Heart left ventricle (tissue), 16 donors: ENCODE measurements at regions not wholly inside any gene's neighbourhood (a gene's known extent, or its start where the extent isn't known, plus 50 kb on each side); places are given as distances from the start of the nearest gene placed in this dataset.

Experiments
- ATAC-seq, 4 donors: fragments of 200-7000 bp; cut with Tn5 transposase; one replicate each; pipeline ENCODE4 v1.9.1; 2020 to 2022; ENCODE audit warnings: moderate library complexity in 4 of 4, mild to moderate bottlenecking in 3 of 4, moderate number of reproducible peaks in 1 of 4
- DNase-seq, 5 donors: peaks; one replicate each; pipeline ENCODE4 v3.0.0-alpha.2; 2020
- H3K27ac ChIP-seq, 12 donors: fragments of 200-600 bp; sonication (generic) in 4 of 12; one replicate each; pipeline versions ENCODE4 v1.5.0 to v1.8.0; 2016 to 2022; ENCODE audit warnings: mild to moderate bottlenecking in 2 of 12
- H3K27me3 ChIP-seq, 9 donors: fragments of 200-600 bp; sonication (generic) in 2 of 9; one replicate each; pipeline versions ENCODE4 v1.5.1 to v1.8.0; 2016 to 2022; ENCODE audit warnings: mild to moderate bottlenecking in 3 of 9
- H3K36me3 ChIP-seq, 9 donors: fragments of 200-600 bp; sonication (generic) in 2 of 9; one replicate each; pipeline versions ENCODE4 v1.5.0 to v1.8.0; 2018 to 2022; ENCODE audit warnings: mild to moderate bottlenecking in 2 of 9
- H3K4me1 ChIP-seq, 12 donors: fragments of 200-600 bp; sonication (generic) in 4 of 12; one replicate each; pipeline versions ENCODE4 v1.5.0 to v1.8.0; 2016 to 2022; ENCODE audit warnings: mild to moderate bottlenecking in 3 of 12
- H3K4me3 ChIP-seq, 12 donors: fragments of 200-600 bp; sonication (generic) in 4 of 12; one replicate each; pipeline versions ENCODE4 v1.5.0 to v1.8.0; 2017 to 2022; ENCODE audit warnings: mild to moderate bottlenecking in 9 of 12, moderate library complexity in 4 of 12
- H3K9me3 ChIP-seq, 12 donors: fragments of 200-600 bp; sonication (generic) in 4 of 12; one replicate each; pipeline versions ENCODE4 v1.5.0 to v1.8.0; 2016 to 2022; ENCODE audit warnings: mild to moderate bottlenecking in 1 of 12
- CTCF ChIP-seq, 12 donors: fragments of 200-600 bp; sonication (generic) in 4 of 12; IDR thresholded peaks; one replicate each; pipeline versions ENCODE4 v1.5.0 to v1.8.0; 2018 to 2022; ENCODE audit warnings: antibody characterized with exemption in 12 of 12, mild to moderate bottlenecking in 5 of 12
- POLR2A ChIP-seq, 2 donors: fragments of 450-650 bp; IDR thresholded peaks; one replicate each; pipeline ENCODE4 v1.6.1; 2017; ENCODE audit warnings: antibody characterized with exemption in 2 of 2, mild to moderate bottlenecking in 2 of 2, moderate library complexity in 2 of 2
- WGBS, 4 donors: extraction: QIAGEN DNeasy Blood & Tissue Kit in 2 of 4; methylation state at CpG; one replicate each; pipeline versions ENCODE4 v1.1.5 to v1.1.7; 2013 to 2018; 5-methylcytosine and 5-hydroxymethylcytosine counted together
- intact Hi-C, 10 donors: fragments of 100-400 bp; cut with DNase I; formaldehyde crosslinking; loops; one replicate each; pipeline versions ENCODE4 v1.11.1 to v1.14.2; 2022
- donor health status: ischemic (EF 13 %, LVEDD 7.1; RV severe dilation, severe dysfunction).
- donor health status: healthy with polysubstance abuse.
- donor health status: DM: no; HTN: yes; CAD: no.
- donor health status: DM: no; HTN: no; CAD: no.
- donor health status: ischemic (EF 25% LVEDD 6.9; RV normal size, moderate dysfunction).
- donor health status: ischemic (EF 25% LVEDD 5.7; RV mildly dilated, moderate dysfunction).
- donor health status: healthy.
- donor health status: DM: yes; HTN: yes; CAD: no.
- donor health status: ischemic (EF 35%, LVEDD 5.7; RV mildly dilated, moderate dysfunction).
- donor health status: nonischemic (EF 11% LVEDD 7.7; RV severe dilation, severe dysfunction).
- donor health status: DM: yes; HTN: yes; CAD: no.
- donor health status: PGD.
- donor health status: ischemic (EF 29% LVEDD 5.4; RV normal size, mild dysfunction).
- donor health status: nonischemic (EF 23%, LVEDD 6.1; RV moderate dilation, normal function).

- H3K9me3 ChIP-seq: peaks cover 0 to 3% (median 0%) of the 10 kb centered on the region in 12 donors
- no peak overlapping the region for H3K27ac ChIP-seq
- DNase-seq (no peak), ATAC-seq (no peak)
- peaks cover 0 to 8% (median 0%) of the 10 kb centered on the region in 9 donors for H3K27me3 ChIP-seq
- intact Hi-C loops: loop anchor here in 4 of 10 donors (10.0 kb wide), 1 partner anchor 489 kb away; no protein-coding TSS in a partner anchor
- H3K36me3 ChIP-seq: no peaks in the 10 kb centered on the region
- H3K4me3 ChIP-seq: no peak overlapping the region
- no peaks in the 10 kb centered on the region for H3K4me1 ChIP-seq
- TF ChIP-seq POLR2A (IDR thresholded peaks at IDR 0.05): no peak
- no peak for TF ChIP-seq CTCF (IDR thresholded peaks at IDR 0.05)
- 37 to 52% (median 41%) methylated on average over 5 of the region's 5 CpGs for WGBS, 4 donors
Measured at GRCh38 chr21:25383545-25383944, 223.7 kb downstream of the MRPL39 start.

- no peak overlapping the region for H3K4me3 ChIP-seq
- intact Hi-C loops: loop anchor here in 4 of 10 donors (10.0 kb wide), 1 partner anchor 487 kb away; no protein-coding TSS in a partner anchor
- TF ChIP-seq CTCF (IDR thresholded peaks at IDR 0.05) (no peak), POLR2A (IDR thresholded peaks at IDR 0.05) (no peak)
Measured at GRCh38 chr21:25381936-25382452, 225.3 kb downstream of the MRPL39 start.

GRCh38 chr21:25375675-25376074, 231.6 kb downstream of the MRPL39 start:
- Histone ChIP-seq H3K27ac (no peak overlapping the region), H3K9me3 (peaks cover 0 to 7% (median 0%) of the 10 kb centered on the region in 12 donors), H3K27me3 (peaks cover 0 to 4% (median 0%) of the 10 kb centered on the region in 9 donors), H3K4me3 (no peak overlapping the region), H3K4me1 (no peaks in the 10 kb centered on the region), H3K36me3 (no peaks in the 10 kb centered on the region)
- ATAC-seq (no peak), DNase-seq (no peak)
- intact Hi-C loops: no loop called here
- no peak for TF ChIP-seq CTCF (IDR thresholded peaks at IDR 0.05)
- no peak for TF ChIP-seq POLR2A (IDR thresholded peaks at IDR 0.05)
- 79 to 93% (median 88%) methylated on average over 1 of the region's 1 CpG for WGBS, 4 donors

More at GRCh38 chr21:25381936-25382452, 225.3 kb downstream of the MRPL39 start:
- ATAC-seq (no peak), DNase-seq (no peak)
- Histone ChIP-seq H3K4me1 (no peaks in the 10 kb centered on the region), H3K9me3 (peaks cover 0 to 7% (median 0%) of the 10 kb centered on the region in 12 donors), H3K27me3 (peaks cover 0 to 8% (median 0%) of the 10 kb centered on the region in 9 donors), H3K27ac (no peak overlapping the region), H3K36me3 (no peaks in the 10 kb centered on the region)
- WGBS, 4 donors: 66 to 74% (median 73%) methylated on average over 6 of the region's 6 CpGs

GRCh38 chr21:25373126-25374082, 233.9 kb downstream of the MRPL39 start:
- no peak overlapping the region for H3K27ac ChIP-seq
- H3K9me3 ChIP-seq: peaks cover 0 to 6% (median 0%) of the 10 kb centered on the region in 12 donors
- ATAC-seq (no peak), DNase-seq (no peak)
- TF ChIP-seq POLR2A (IDR thresholded peaks at IDR 0.05): no peak
- no peak for TF ChIP-seq CTCF (IDR thresholded peaks at IDR 0.05)
- no peak overlapping the region for H3K4me3 ChIP-seq
- WGBS, 4 donors: 67 to 78% (median 75%) methylated on average over 2 of the region's 2 CpGs
- H3K36me3 ChIP-seq: no peaks in the 10 kb centered on the region
- intact Hi-C loops: no loop called here
- no peaks in the 10 kb centered on the region for H3K27me3 ChIP-seq
- H3K4me1 ChIP-seq: no peaks in the 10 kb centered on the region
